Left ventricle myocardium inferior (tissue), 1 donor: ENCODE measurements at regions not wholly inside any gene's neighbourhood (a gene's known extent, or its start where the extent isn't known, plus 50 kb on each side); places are given as distances from the start of the nearest gene placed in this dataset.

ENCODE experiments used
- DNase-seq: peaks from one replicate; pipeline ENCODE4 v3.0.0-alpha.2; 2020
- H3K27ac ChIP-seq: fragments of 200-600 bp; replicated peaks from 2 replicates; pipeline ENCODE4 v1.8.0; 2021
- H3K27me3 ChIP-seq: fragments of 200-600 bp; 2 replicates; pipeline ENCODE4 v1.8.0; 2021; ENCODE audit warnings: low read depth
- H3K36me3 ChIP-seq: fragments of 200-600 bp; 2 replicates; pipeline ENCODE4 v1.8.0; 2021
- H3K4me1 ChIP-seq: fragments of 200-600 bp; 2 replicates; pipeline ENCODE4 v1.8.0; 2021
- H3K4me3 ChIP-seq: fragments of 200-600 bp; 2 replicates; pipeline ENCODE4 v1.8.0; 2021; ENCODE audit warnings: mild to moderate bottlenecking, moderate library complexity
- H3K9me3 ChIP-seq: fragments of 200-600 bp; replicated peaks from 2 replicates; pipeline ENCODE4 v1.8.0; 2021
- CTCF ChIP-seq: fragments of 200-600 bp; IDR thresholded peaks from 2 replicates; pipeline ENCODE4 v1.8.0; 2021; ENCODE audit warnings: antibody characterized with exemption, mild to moderate bottlenecking, borderline replicate concordance
- intact Hi-C: fragments of 100-400 bp; cut with micrococcal nuclease; formaldehyde crosslinking; loops from one replicate; pipeline ENCODE4 v1.11.0; 2022
- donor health status: DM: no; HTN: yes; CAD: no; lungs with severe emphysema.

GRCh38 chr1:59149435-59149834 lies 147.5 kb upstream of the FGGY start:
- TF ChIP-seq CTCF, result no peak
- no peaks in the 10 kb centered on the region for H3K27me3 ChIP-seq
- intact Hi-C loops, result loop anchor here (10.0 kb wide), 1 partner anchor 365 kb away; the partner anchor contains the start of gene JUN
- no peak for DNase-seq
- peaks cover 52% of the 10 kb centered on the region for H3K4me1 ChIP-seq
- H3K4me3 ChIP-seq, result no peak overlapping the region
- no peaks in the 10 kb centered on the region for H3K36me3 ChIP-seq
- H3K27ac ChIP-seq, result no peak overlapping the region
- H3K9me3 ChIP-seq, result no peaks in the 10 kb centered on the region

GRCh38 chr1:59150577-59151386 lies 146.1 kb upstream of the FGGY start:
- peak overlapping the region; percentile 87 for H3K27ac ChIP-seq

GRCh38 chr1:59151387-59151761 lies 145.5 kb upstream of the FGGY start:
- Histone ChIP-seq H3K4me1 (peaks cover 52% of the 10 kb centered on the region), H3K27me3 (no peaks in the 10 kb centered on the region), H3K27ac (peak overlapping the region; percentile 87), H3K36me3 (no peaks in the 10 kb centered on the region), H3K9me3 (no peaks in the 10 kb centered on the region), H3K4me3 (peak overlapping the region; percentile 53)
- intact Hi-C loops, result no loop called here
- TF ChIP-seq CTCF, result no peak
- no peak for DNase-seq

More at GRCh38 chr1:59150577-59151386, 146.1 kb upstream of the FGGY start:
- intact Hi-C loops, result no loop called here
- Histone ChIP-seq H3K9me3 (no peaks in the 10 kb centered on the region), H3K4me3 (peak overlapping the region; percentile 53), H3K27me3 (no peaks in the 10 kb centered on the region), H3K4me1 (peaks cover 49% of the 10 kb centered on the region), H3K36me3 (no peaks in the 10 kb centered on the region)
- TF ChIP-seq CTCF, result peak; percentile 13
- peak; percentile 82 for DNase-seq

GRCh38 chr1:59151860-59152259 lies 145.0 kb upstream of the FGGY start:
- no peaks in the 10 kb centered on the region for H3K27me3 ChIP-seq
- TF ChIP-seq CTCF, result no peak
- H3K9me3 ChIP-seq, result no peaks in the 10 kb centered on the region
- intact Hi-C loops, result no loop called here
- H3K4me3 ChIP-seq, result peak overlapping the region; percentile 53
- H3K36me3 ChIP-seq, result no peaks in the 10 kb centered on the region
- no peak for DNase-seq
- H3K4me1 ChIP-seq, result peaks cover 52% of the 10 kb centered on the region
- peak overlapping the region; percentile 87 for H3K27ac ChIP-seq

- Histone ChIP-seq H3K4me1 (peaks cover 50% of the 10 kb centered on the region), H3K27me3 (no peaks in the 10 kb centered on the region), H3K27ac (peak overlapping the region; percentile 87), H3K4me3 (no peak overlapping the region), H3K9me3 (no peaks in the 10 kb centered on the region), H3K36me3 (no peaks in the 10 kb centered on the region)
- DNase-seq, result no peak
- no peak for TF ChIP-seq CTCF
- intact Hi-C loops, result no loop called here
These were observed 144.4 kb upstream of the FGGY start for GRCh38 chr1:59152511-59152910.
